Natural killer cell (primary cell): ENCODE measurements at regions not wholly inside any gene's neighbourhood (a gene's known extent, or its start where the extent isn't known, plus 50 kb on each side); places are given as distances from the start of the nearest gene placed in this dataset.

Experiments used
- ATAC-seq, 3 donors: fragments of 150-1000 bp in 2 of 3; fragments of 200-7000 bp in 1 of 3; cut with Tn5 transposase; 1 replicate in 1 of 3; 2 replicates in 2 of 3; pipeline ENCODE4 v1.10.0; 2021; ENCODE audit warnings: mild to moderate bottlenecking in 2 of 3, moderate library complexity in 2 of 3
- DNase-seq, 2 donors: peaks; one replicate each; pipeline versions ENCODE4 v3.0.0 to v3.0.0-alpha.2; 2013 to 2021; ENCODE audit warnings: mixed read lengths in 1 of 2
- H3K27ac ChIP-seq: one replicate; pipeline ENCODE4 v1.5.1; 2013; ENCODE audit warnings: mild to moderate bottlenecking, low read length
- H3K27me3 ChIP-seq: one replicate; pipeline ENCODE4 v1.6.1; 2013; ENCODE audit warnings: low read length; ENCODE audit not compliant: control insufficient read depth, insufficient read depth
- H3K36me3 ChIP-seq: one replicate; pipeline ENCODE4 v1.6.1; 2013; ENCODE audit warnings: low read length; ENCODE audit not compliant: control insufficient read depth, insufficient read depth
- H3K4me1 ChIP-seq: one replicate; pipeline ENCODE4 v1.6.1; 2013; ENCODE audit warnings: low read length; ENCODE audit not compliant: control insufficient read depth, insufficient read depth
- H3K4me3 ChIP-seq: one replicate; pipeline ENCODE4 v1.5.1; 2013; ENCODE audit warnings: low read length
- H3K9me3 ChIP-seq: one replicate; pipeline ENCODE4 v1.6.1; 2013; ENCODE audit warnings: low read length; ENCODE audit not compliant: control insufficient read depth, insufficient read depth
- H3K27ac Mint-ChIP-seq, 2 donors: one replicate each; pipeline ENCODE4 v1.8.0; 2022; ENCODE audit warnings: mild to moderate bottlenecking in 2 of 2, mixed read lengths in 2 of 2, moderate library complexity in 1 of 2
- H3K27me3 Mint-ChIP-seq, 2 donors: one replicate each; pipeline ENCODE4 v1.8.0; 2022; ENCODE audit warnings: low read depth in 2 of 2, mixed read lengths in 2 of 2
- H3K36me3 Mint-ChIP-seq: one replicate; pipeline ENCODE4 v1.8.0; 2022; ENCODE audit warnings: mixed read lengths
- H3K4me1 Mint-ChIP-seq, 2 donors: one replicate each; pipeline ENCODE4 v1.8.0; 2022; ENCODE audit warnings: mixed read lengths in 2 of 2
- H3K4me3 Mint-ChIP-seq: one replicate; pipeline ENCODE4 v1.8.0; 2022; ENCODE audit warnings: mild to moderate bottlenecking, moderate library complexity, mixed read lengths
- H3K9me3 Mint-ChIP-seq, 2 donors: one replicate each; pipeline ENCODE4 v1.8.0; 2022; ENCODE audit warnings: mixed read lengths in 2 of 2
- CTCF ChIP-seq: fragments of 200-600 bp; IDR thresholded peaks from one replicate; pipeline ENCODE4 v1.8.0; 2022; ENCODE audit warnings: antibody characterized with exemption
- WGBS: methylation state at CpG from one replicate; pipeline ENCODE4 v1.1.7; 2013; ENCODE audit warnings: missing lambda C conversion rate; ENCODE audit not compliant: insufficient coverage; 5-methylcytosine and 5-hydroxymethylcytosine counted together
- intact Hi-C: fragments of 100-400 bp; cut with micrococcal nuclease; formaldehyde crosslinking; loops from one replicate; pipeline ENCODE4 v1.14.2; 2022

GRCh38 chr6:56739836-56740815 lies 97.4 kb upstream of the DST start:
- ATAC-seq (no peak), DNase-seq (no peak)
- 95% methylated on average over 8 of the region's 8 CpGs for WGBS
- no peak overlapping the region for H3K27ac Mint-ChIP-seq
- H3K27ac ChIP-seq: no peak overlapping the region
- no peaks in the 10 kb centered on the region for H3K27me3 ChIP-seq
- H3K36me3 ChIP-seq: no peaks in the 10 kb centered on the region
- H3K4me1 Mint-ChIP-seq: no peaks in the 10 kb centered on the region
- H3K36me3 Mint-ChIP-seq: no peaks in the 10 kb centered on the region
- H3K4me3 ChIP-seq: no peak overlapping the region
- intact Hi-C loops: no loop called here
- no peaks in the 10 kb centered on the region for H3K9me3 Mint-ChIP-seq
- no peak overlapping the region for H3K4me3 Mint-ChIP-seq
- no peak for TF ChIP-seq CTCF
- H3K27me3 Mint-ChIP-seq: no peaks in the 10 kb centered on the region
- no peaks in the 10 kb centered on the region for H3K9me3 ChIP-seq
- H3K4me1 ChIP-seq: no peaks in the 10 kb centered on the region

- no peaks in the 10 kb centered on the region for H3K4me1 ChIP-seq
- H3K27ac Mint-ChIP-seq: no peak overlapping the region
- no peaks in the 10 kb centered on the region for H3K4me1 Mint-ChIP-seq
- peaks cover 0 to 2% of the 10 kb centered on the region in 2 donors for H3K9me3 Mint-ChIP-seq
- TF ChIP-seq CTCF: no peak
- no peaks in the 10 kb centered on the region for H3K27me3 Mint-ChIP-seq
- no peaks in the 10 kb centered on the region for H3K36me3 Mint-ChIP-seq
- H3K4me3 ChIP-seq: no peak overlapping the region
- H3K27me3 ChIP-seq: no peaks in the 10 kb centered on the region
- 81% methylated on average over 4 of the region's 4 CpGs for WGBS
- H3K36me3 ChIP-seq: no peaks in the 10 kb centered on the region
- ATAC-seq (no peak), DNase-seq (no peak)
- H3K9me3 ChIP-seq: no peaks in the 10 kb centered on the region
- intact Hi-C loops: no loop called here
- no peak overlapping the region for H3K4me3 Mint-ChIP-seq
- no peak overlapping the region for H3K27ac ChIP-seq
These were observed 94.1 kb upstream of the DST start for GRCh38 chr6:56736804-56737203.

GRCh38 chr6:56734335-56734734 lies 91.6 kb upstream of the DST start:
- H3K4me1 Mint-ChIP-seq: no peaks in the 10 kb centered on the region
- H3K27ac Mint-ChIP-seq: no peak overlapping the region
- intact Hi-C loops: no loop called here
- H3K4me1 ChIP-seq: no peaks in the 10 kb centered on the region
- no peaks in the 10 kb centered on the region for H3K36me3 Mint-ChIP-seq
- H3K27me3 ChIP-seq: no peaks in the 10 kb centered on the region
- H3K36me3 ChIP-seq: no peaks in the 10 kb centered on the region
- no peak for ATAC-seq
- no peak overlapping the region for H3K4me3 Mint-ChIP-seq
- H3K27ac ChIP-seq: no peak overlapping the region
- H3K9me3 Mint-ChIP-seq: peaks cover 0 to 2% of the 10 kb centered on the region in 2 donors
- no CpG with 5 or more reads among the region's 2 CpGs for WGBS
- H3K9me3 ChIP-seq: no peaks in the 10 kb centered on the region
- no peak for DNase-seq
- no peaks in the 10 kb centered on the region for H3K27me3 Mint-ChIP-seq
- no peak overlapping the region for H3K4me3 ChIP-seq
- no peak for TF ChIP-seq CTCF
